ENCODE measurements at regions not wholly inside any gene's neighbourhood (a gene's known extent, or its start where the extent isn't known, plus 50 kb on each side); places are given as distances from the start of the nearest gene placed in this dataset.
"Not testable (repeated sequence)": the region's sequence is repeated elsewhere in the genome, so short reads cannot be mapped to it uniquely, and the experiment has no call there.

GRCh38 chr3:193905541-193906396, 230.2 kb upstream of the HES1 start:
- peak; percentile 77 for DNase-seq (ENCODE audit: low spot score)

- no peak for DNase-seq (ENCODE audit: low spot score)
Observed at GRCh38 chr3:193906849-193907410, 229.0 kb upstream of the HES1 start.

GRCh38 chr3:193908181-193908744, 227.7 kb upstream of the HES1 start:
- DNase-seq (ENCODE audit: low spot score), result no peak

- DNase-seq (ENCODE audit: low spot score), result no peak
Observed at GRCh38 chr3:193909387-193909786, 226.6 kb upstream of the HES1 start.

GRCh38 chr3:193910310-193910709, 225.6 kb upstream of the HES1 start:
- no peak for DNase-seq (ENCODE audit: low spot score)

GRCh38 chr3:193910886-193911738, 224.8 kb upstream of the HES1 start:
- no peak for DNase-seq (ENCODE audit: low spot score)

GRCh38 chr3:193911784-193912340, 224.1 kb upstream of the HES1 start:
- DNase-seq (ENCODE audit: low spot score), result no peak

- no peak for DNase-seq (ENCODE audit: low spot score)
Observed at GRCh38 chr3:193912621-193913178, 223.2 kb upstream of the HES1 start.

GRCh38 chr3:193914602-193915001, 221.3 kb upstream of the HES1 start:
- no peak for DNase-seq (ENCODE audit: low spot score)

GRCh38 chr3:193915099-193915498, 220.8 kb upstream of the HES1 start:
- no peak for DNase-seq (ENCODE audit: low spot score)

- DNase-seq (ENCODE audit: low spot score), result no peak
Observed at GRCh38 chr3:193915613-193916012, 220.3 kb upstream of the HES1 start.

GRCh38 chr3:193917158-193917557, 218.8 kb upstream of the HES1 start:
- DNase-seq (ENCODE audit: low spot score), result no peak

GRCh38 chr3:193921465-193921864, 214.5 kb upstream of the HES1 start:
- DNase-seq (ENCODE audit: low spot score), result no peak

GRCh38 chr3:193922034-193922774, 213.7 kb upstream of the HES1 start:
- no peak for DNase-seq (ENCODE audit: low spot score)

GRCh38 chr3:193923958-193924357, 212.0 kb upstream of the HES1 start:
- DNase-seq (ENCODE audit: low spot score), result not testable (repeated sequence)

GRCh38 chr3:193926071-193926470, 209.9 kb upstream of the HES1 start:
- DNase-seq (ENCODE audit: low spot score), result not testable (repeated sequence)

GRCh38 chr3:193927413-193928206, 208.3 kb upstream of the HES1 start:
- not testable (repeated sequence) for DNase-seq (ENCODE audit: low spot score)

GRCh38 chr3:193928354-193929209, 207.4 kb upstream of the HES1 start:
- DNase-seq (ENCODE audit: low spot score), result no peak

- DNase-seq (ENCODE audit: low spot score), result no peak
Observed at GRCh38 chr3:193929373-193929772, 206.6 kb upstream of the HES1 start.

All from left forelimb (tissue), 1 donor.